Body of pancreas (tissue), 4 donors: ENCODE measurements at regions not wholly inside any gene's neighbourhood (a gene's known extent, or its start where the extent isn't known, plus 50 kb on each side); places are given as distances from the start of the nearest gene placed in this dataset.

Experiments used
- ATAC-seq: fragments of 150-250 bp; one replicate; pipeline ENCODE4 v1.9.1; 2016
- DNase-seq, 4 donors: peaks; one replicate each; pipeline ENCODE4 v3.0.0-alpha.2; 2019
- H3K27ac ChIP-seq, 4 donors: fragments of 200-600 bp; sonication (generic); 1 replicate in 3 of 4; 2 replicates in 1 of 4; pipeline versions ENCODE4 v1.5.1 to v1.6.1; 2016 to 2019; ENCODE audit warnings: mild to moderate bottlenecking in 1 of 4, mixed read lengths in 1 of 4, moderate library complexity in 1 of 4
- H3K27me3 ChIP-seq, 2 donors: fragments of 200-600 bp; sonication (generic); one replicate each; pipeline ENCODE4 v1.6.0; 2016; ENCODE audit warnings: mild to moderate bottlenecking in 1 of 2
- H3K36me3 ChIP-seq, 2 donors: fragments of 200-600 bp; sonication (generic); replicated peaks in 1 of 2; 2 replicates each; pipeline ENCODE4 v1.5.1; 2016; ENCODE audit warnings: low read depth in 2 of 2; ENCODE audit not compliant: insufficient read depth in 1 of 2
- H3K4me1 ChIP-seq: fragments of 200-600 bp; sonication (generic); one replicate; pipeline ENCODE4 v1.6.0; 2016
- H3K4me3 ChIP-seq, 2 donors: fragments of 200-600 bp; sonication (generic); 1 replicate in 1 of 2; 2 replicates in 1 of 2; pipeline ENCODE4 v1.5.1; 2016 to 2019
- H3K9me3 ChIP-seq, 3 donors: fragments of 200-600 bp; sonication (generic); 1 replicate in 2 of 3; 2 replicates in 1 of 3; pipeline ENCODE4 v1.5.1; 2016
- CTCF ChIP-seq, 7 experiments: fragments of 450-650 bp in 4 of 7; fragments of 200-600 bp in 3 of 7; sonication (generic) in 3 of 7; IDR thresholded peaks; one replicate each; pipeline ENCODE4 v1.5.1; 2016 to 2019; ENCODE audit warnings: antibody characterized with exemption in 7 of 7
- POLR2A ChIP-seq, 3 donors: fragments of 450-650 bp; IDR thresholded peaks; one replicate each; pipeline ENCODE4 v1.6.1; 2016; ENCODE audit warnings: antibody characterized with exemption in 3 of 3, mild to moderate bottlenecking in 2 of 3
- WGBS, 2 donors: methylation state at CpG; one replicate each; pipeline ENCODE4 v1.1.5; 2017; 5-methylcytosine and 5-hydroxymethylcytosine counted together
- intact Hi-C: fragments of 100-400 bp; cut with DNase I; formaldehyde crosslinking; loops from one replicate; pipeline ENCODE4 v1.15.1; 2023

GRCh38 chr1:82499022-82499421 is 698.3 kb downstream of the ADGRL2 start:
- DNase-seq: no peak
- intact Hi-C loops: no loop called here
- H3K36me3 ChIP-seq: no peaks in the 10 kb centered on the region

DNA sequence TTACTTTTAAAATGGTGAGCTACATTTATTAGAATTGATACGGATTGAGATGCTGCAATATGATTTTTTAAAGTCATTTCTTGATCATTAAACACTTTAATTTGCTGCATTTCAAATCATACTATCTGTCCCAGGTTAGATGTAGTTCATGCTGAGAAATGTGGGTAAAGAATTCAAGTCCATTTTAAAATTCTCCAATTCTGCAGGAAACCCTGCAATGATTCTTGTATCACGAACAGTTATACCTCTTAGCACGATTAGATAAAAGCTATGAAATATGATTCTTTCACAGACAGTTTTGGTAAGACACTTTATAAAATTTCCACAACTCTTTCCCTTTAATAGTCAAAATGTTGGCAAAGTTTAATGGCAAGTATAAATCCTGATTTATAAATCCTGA is 693.4 kb downstream of the ADGRL2 start:
- Histone ChIP-seq H3K27me3 (no peaks in the 10 kb centered on the region), H3K4me3 (no peak overlapping the region), H3K9me3 (no peaks in the 10 kb centered on the region), H3K27ac (no peak overlapping the region), H3K36me3 (no peaks in the 10 kb centered on the region), H3K4me1 (no peaks in the 10 kb centered on the region)
- intact Hi-C loops: no loop called here
- TF ChIP-seq CTCF (IDR thresholded peaks at IDR 0.05) (no peak), POLR2A (IDR thresholded peaks at IDR 0.05) (no peak)
- DNase-seq (no peak), ATAC-seq (no peak)
- 54 to 72% methylated on average over 3 of the region's 3 CpGs for WGBS, 2 donors

More at GRCh38 chr1:82499022-82499421, 698.3 kb downstream of the ADGRL2 start:
- Histone ChIP-seq H3K4me3 (no peak overlapping the region), H3K27me3 (no peaks in the 10 kb centered on the region), H3K27ac (no peak overlapping the region), H3K9me3 (no peaks in the 10 kb centered on the region), H3K4me1 (no peaks in the 10 kb centered on the region)
- no peak for ATAC-seq
- TF ChIP-seq CTCF (IDR thresholded peaks at IDR 0.05): no peak
- no peak for TF ChIP-seq POLR2A (IDR thresholded peaks at IDR 0.05)

GRCh38 chr1:82492159-82492558 is 691.4 kb downstream of the ADGRL2 start:
- TF ChIP-seq CTCF (IDR thresholded peaks at IDR 0.05) (no peak), POLR2A (IDR thresholded peaks at IDR 0.05) (no peak)
- no peak for DNase-seq
- no peak for ATAC-seq

GRCh38 chr1:82491301-82492048 is 690.7 kb downstream of the ADGRL2 start:
- no peaks in the 10 kb centered on the region for H3K27me3 ChIP-seq
- no peak overlapping the region for H3K4me3 ChIP-seq
- no peak for DNase-seq
- TF ChIP-seq POLR2A (IDR thresholded peaks at IDR 0.05) (no peak), CTCF (IDR thresholded peaks at IDR 0.05) (no peak)
- intact Hi-C loops: no loop called here
- WGBS, 2 donors: 62 to 78% methylated on average over 2 of the region's 2 CpGs
- ATAC-seq: no peak
- H3K27ac ChIP-seq: no peak overlapping the region
- H3K9me3 ChIP-seq: no peaks in the 10 kb centered on the region
- H3K36me3 ChIP-seq: no peaks in the 10 kb centered on the region
- no peaks in the 10 kb centered on the region for H3K4me1 ChIP-seq

More at GRCh38 chr1:82492159-82492558, 691.4 kb downstream of the ADGRL2 start:
- no peak overlapping the region for H3K4me3 ChIP-seq
- no peaks in the 10 kb centered on the region for H3K27me3 ChIP-seq
- no peaks in the 10 kb centered on the region for H3K9me3 ChIP-seq
- H3K4me1 ChIP-seq: no peaks in the 10 kb centered on the region
- WGBS, 2 donors: 63 to 71% methylated on average over 2 of the region's 2 CpGs
- H3K27ac ChIP-seq: no peak overlapping the region
- no peaks in the 10 kb centered on the region for H3K36me3 ChIP-seq
- intact Hi-C loops: no loop called here

- 76 to 80% methylated on average over 3 of the region's 3 CpGs for WGBS, 2 donors
- H3K4me3 ChIP-seq: no peak overlapping the region
- no peaks in the 10 kb centered on the region for H3K27me3 ChIP-seq
- H3K4me1 ChIP-seq: no peaks in the 10 kb centered on the region
- H3K36me3 ChIP-seq: no peaks in the 10 kb centered on the region
- TF ChIP-seq POLR2A (IDR thresholded peaks at IDR 0.05) (no peak), CTCF (IDR thresholded peaks at IDR 0.05) (no peak)
- ATAC-seq: no peak
- H3K9me3 ChIP-seq: no peaks in the 10 kb centered on the region
- H3K27ac ChIP-seq: no peak overlapping the region
- intact Hi-C loops: no loop called here
- no peak for DNase-seq
Measured at GRCh38 chr1:82487778-82488177, 687.0 kb downstream of the ADGRL2 start.
